AG04450 (cell line): ENCODE measurements at regions not wholly inside any gene's neighbourhood (a gene's known extent, or its start where the extent isn't known, plus 50 kb on each side); places are given as distances from the start of the nearest gene placed in this dataset.

ENCODE experiments used
- CTCF ChIA-PET: fragments of 300-600, 350-600 bp; formaldehyde crosslinking; extraction: SDS; loops from one replicate; lab custom pipeline; 2022; ENCODE audit warnings: antibody characterized with exemption, inconsistent platforms; lab: Charles Lee
- POLR2A ChIA-PET: fragments of 350-600 bp; formaldehyde crosslinking; extraction: SDS; loops from one replicate; lab custom pipeline; 2021; ENCODE audit warnings: antibody characterized with exemption, inconsistent platforms; lab: Yijun Ruan, JAX
- DNase-seq: peaks from one replicate; pipeline ENCODE4 v3.0.0-alpha.2; 2011; ENCODE audit warnings: low read depth, low spot score
- H3K27ac ChIP-seq: one replicate; pipeline ENCODE4 v1.5.1; 2012; ENCODE audit warnings: low read depth, low read length, control low read depth
- H3K27me3 ChIP-seq: one replicate; pipeline ENCODE4 v1.6.0; 2012; ENCODE audit warnings: low read length; ENCODE audit not compliant: control insufficient read depth, insufficient read depth
- H3K4me3 ChIP-seq: 2 replicates; pipeline ENCODE4 v1.5.1; 2011; ENCODE audit warnings: mild to moderate bottlenecking, low read depth, low read length, control low read depth
- H3K9me3 ChIP-seq: 2 replicates; pipeline ENCODE4 v1.5.1; 2012; ENCODE audit warnings: low read length; ENCODE audit not compliant: control insufficient read depth, insufficient read depth
- TF ChIP-seq, protein P1 (sequence below): IDR thresholded peaks from 2 replicates; pipeline ENCODE4 v1.5.1; 2011; ENCODE audit warnings: low read depth, low read length, control low read depth, inconsistent platforms

DNA sequence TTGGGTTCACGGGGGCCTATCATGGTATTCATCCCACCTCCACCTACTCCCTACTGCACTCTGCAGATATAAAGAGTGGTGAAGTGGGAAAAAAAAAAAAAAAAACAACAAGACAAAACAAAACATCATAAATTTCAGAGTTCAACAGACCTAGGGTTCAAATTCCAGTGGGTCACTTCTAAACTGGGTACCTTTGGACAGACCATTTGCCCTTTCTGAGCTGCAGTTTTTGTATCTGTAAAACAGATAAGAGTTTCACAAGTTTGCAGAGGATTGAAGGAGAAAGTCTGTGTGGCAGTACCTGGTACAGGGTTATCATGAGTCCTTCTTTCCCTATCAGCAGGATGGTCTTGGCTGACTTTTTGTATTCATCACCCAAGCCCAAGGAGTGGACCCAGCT is 211.2 kb upstream of the EEA1 start:
- no peak overlapping the region for H3K4me3 ChIP-seq
- no peaks in the 10 kb centered on the region; the same call in 1 of the 2 replicates for H3K9me3 ChIP-seq
- DNase-seq = no peak
- CTCF ChIA-PET = interaction anchor here (0.7 kb wide), 1 partner anchor 42 kb away, joined by 3 read pairs; no protein-coding TSS in a partner anchor
- H3K27me3 ChIP-seq = no peaks in the 10 kb centered on the region
- no peak overlapping the region for H3K27ac ChIP-seq
- TF ChIP-seq, protein P1, sequence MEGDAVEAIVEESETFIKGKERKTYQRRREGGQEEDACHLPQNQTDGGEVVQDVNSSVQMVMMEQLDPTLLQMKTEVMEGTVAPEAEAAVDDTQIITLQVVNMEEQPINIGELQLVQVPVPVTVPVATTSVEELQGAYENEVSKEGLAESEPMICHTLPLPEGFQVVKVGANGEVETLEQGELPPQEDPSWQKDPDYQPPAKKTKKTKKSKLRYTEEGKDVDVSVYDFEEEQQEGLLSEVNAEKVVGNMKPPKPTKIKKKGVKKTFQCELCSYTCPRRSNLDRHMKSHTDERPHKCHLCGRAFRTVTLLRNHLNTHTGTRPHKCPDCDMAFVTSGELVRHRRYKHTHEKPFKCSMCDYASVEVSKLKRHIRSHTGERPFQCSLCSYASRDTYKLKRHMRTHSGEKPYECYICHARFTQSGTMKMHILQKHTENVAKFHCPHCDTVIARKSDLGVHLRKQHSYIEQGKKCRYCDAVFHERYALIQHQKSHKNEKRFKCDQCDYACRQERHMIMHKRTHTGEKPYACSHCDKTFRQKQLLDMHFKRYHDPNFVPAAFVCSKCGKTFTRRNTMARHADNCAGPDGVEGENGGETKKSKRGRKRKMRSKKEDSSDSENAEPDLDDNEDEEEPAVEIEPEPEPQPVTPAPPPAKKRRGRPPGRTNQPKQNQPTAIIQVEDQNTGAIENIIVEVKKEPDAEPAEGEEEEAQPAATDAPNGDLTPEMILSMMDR = no peak
- POLR2A ChIA-PET = no interaction called here

DNA sequence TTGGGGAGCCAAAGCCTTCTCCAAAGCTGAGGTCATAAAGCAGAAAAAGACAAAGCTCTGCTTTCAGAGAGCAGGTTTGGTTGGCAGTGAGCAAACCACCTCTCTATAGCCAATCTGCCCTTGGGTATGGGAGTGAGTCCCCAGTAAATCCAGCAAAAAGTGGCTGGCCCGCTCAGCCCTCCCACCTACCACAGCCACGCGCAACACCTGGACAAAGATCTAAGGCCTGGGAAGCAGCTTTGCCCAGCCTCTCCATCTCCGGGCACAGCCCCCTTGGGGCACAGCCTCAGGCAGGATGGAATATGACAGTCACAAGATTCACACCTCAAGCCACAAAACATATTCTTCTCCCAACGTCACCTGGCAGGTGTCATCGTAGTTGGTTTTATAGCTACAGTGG is 211.7 kb upstream of the EEA1 start:
- ChIA-PET POLR2A (no interaction called here), CTCF (interaction anchor here (0.7 kb wide), 1 partner anchor 43 kb away, joined by 3 read pairs; no protein-coding TSS in a partner anchor)
- Histone ChIP-seq H3K9me3 (no peaks in the 10 kb centered on the region; the same call in 1 of the 2 replicates), H3K27me3 (no peaks in the 10 kb centered on the region), H3K4me3 (no peak overlapping the region), H3K27ac (no peak overlapping the region)
- TF ChIP-seq, protein P1 = no peak
- no peak for DNase-seq

DNA sequence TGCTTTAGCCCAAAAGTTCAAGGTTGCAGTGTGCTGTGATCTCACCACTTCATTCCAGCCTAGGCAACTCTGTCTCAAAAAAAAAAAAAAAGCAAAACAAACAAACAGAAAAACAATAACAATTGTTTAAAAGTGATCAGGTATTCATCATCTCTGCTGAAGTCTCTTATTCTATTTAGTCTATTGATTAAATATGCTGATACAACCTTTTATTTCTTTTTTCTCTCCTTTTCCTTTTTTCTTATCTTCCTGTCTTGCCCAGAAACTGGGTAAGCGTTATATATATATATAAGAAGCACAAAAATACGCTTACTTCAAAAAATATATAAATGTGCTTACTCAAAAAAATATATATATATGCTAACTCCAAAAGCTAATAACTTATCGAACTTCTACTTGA is 213.8 kb upstream of the EEA1 start:
- TF ChIP-seq, protein P1 = no peak
- H3K4me3 ChIP-seq = no peak overlapping the region
- POLR2A ChIA-PET = no interaction called here
- H3K9me3 ChIP-seq = no peaks in the 10 kb centered on the region; the same call in 1 of the 2 replicates
- H3K27me3 ChIP-seq = no peaks in the 10 kb centered on the region
- no peak for DNase-seq
- no peak overlapping the region for H3K27ac ChIP-seq
- CTCF ChIA-PET = no interaction called here

DNA sequence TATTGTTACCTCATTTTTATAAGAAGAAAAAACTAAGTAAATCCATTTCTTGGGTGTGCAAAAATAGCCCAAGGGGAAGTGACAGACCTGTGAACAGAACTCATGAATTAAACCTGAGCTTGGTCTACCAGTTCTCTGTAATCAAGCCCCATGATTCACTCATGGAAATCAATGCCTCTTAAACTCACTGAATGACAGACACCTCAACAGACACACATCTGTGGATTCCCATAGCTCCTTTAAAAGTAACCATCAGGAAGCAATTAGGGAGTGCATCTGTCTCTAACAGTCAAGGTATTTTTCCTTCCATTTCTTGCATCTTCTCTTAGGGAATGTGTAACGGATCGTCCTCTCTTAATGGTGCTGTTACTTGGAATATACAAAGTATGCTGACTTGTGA is 215.0 kb upstream of the EEA1 start:
- no peak overlapping the region for H3K4me3 ChIP-seq
- no peak overlapping the region for H3K27ac ChIP-seq
- POLR2A ChIA-PET = interaction anchor here (1.2 kb wide), 1 partner anchor 9 kb away, joined by 10 read pairs; no protein-coding TSS in a partner anchor
- H3K9me3 ChIP-seq = no peaks in the 10 kb centered on the region; the same call in 1 of the 2 replicates
- CTCF ChIA-PET = interaction anchor here (0.9 kb wide), 1 partner anchor 156 kb away, joined by 3 read pairs; no protein-coding TSS in a partner anchor
- no peaks in the 10 kb centered on the region for H3K27me3 ChIP-seq
- TF ChIP-seq, protein P1 = no peak
- DNase-seq = no peak

DNA sequence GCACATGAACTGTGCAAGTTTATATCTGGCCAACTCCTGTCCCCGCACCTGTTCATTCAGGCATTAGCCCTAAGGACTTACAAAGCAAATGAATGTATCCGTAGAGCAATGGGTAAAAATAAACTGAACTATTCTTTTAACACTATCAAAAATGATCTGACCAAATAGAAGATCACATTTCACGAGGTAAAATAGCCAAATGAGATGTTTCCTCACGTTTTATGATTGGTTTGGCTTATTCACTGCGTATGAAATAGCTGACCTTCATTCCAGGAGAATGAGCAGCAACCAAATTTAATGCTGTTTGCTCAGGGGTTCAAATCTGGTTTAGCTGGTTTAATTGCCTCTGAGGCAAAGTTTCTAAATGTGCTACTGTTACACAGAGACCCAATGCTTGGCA is 216.0 kb upstream of the EEA1 start:
- no peak overlapping the region for H3K4me3 ChIP-seq
- TF ChIP-seq, protein P1 = no peak
- H3K27me3 ChIP-seq = no peaks in the 10 kb centered on the region
- DNase-seq = no peak
- POLR2A ChIA-PET = no interaction called here
- H3K9me3 ChIP-seq = no peaks in the 10 kb centered on the region; the same call in 1 of the 2 replicates
- H3K27ac ChIP-seq = no peak overlapping the region
- CTCF ChIA-PET = no interaction called here
